RKO (cell line): ENCODE measurements at regions not wholly inside any gene's neighbourhood (a gene's known extent, or its start where the extent isn't known, plus 50 kb on each side); places are given as distances from the start of the nearest gene placed in this dataset.
A peak's percentile ranks its signal among the peaks of the same experiment; 100 is the strongest.

Experiments
- DNase-seq: peaks from one replicate; pipeline ENCODE4 v3.0.0-alpha.2; 2016; ENCODE audit warnings: low spot score

DNA sequence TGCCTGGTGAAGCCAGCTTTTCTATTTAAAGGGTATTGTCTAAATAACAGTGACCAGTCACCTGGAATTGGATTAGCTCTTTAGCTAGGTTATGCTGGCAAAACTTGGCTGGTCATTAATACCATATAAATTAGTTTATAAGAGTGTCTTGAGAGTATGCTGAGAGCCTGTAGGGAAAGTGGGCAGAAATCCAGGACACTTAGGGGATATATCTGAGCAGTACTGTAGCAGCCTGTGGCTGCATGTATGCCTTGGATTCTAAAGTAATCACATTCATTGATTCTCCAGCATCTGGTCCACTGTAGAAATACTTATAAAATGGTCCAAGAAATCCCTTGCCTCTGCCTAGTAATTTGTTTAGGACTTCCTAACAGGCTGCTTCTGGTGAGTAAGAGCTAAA lies 288.9 kb upstream of the DMAC1 start:
- no peak for DNase-seq

GRCh38 chr9:8085986-8086385 lies 286.4 kb upstream of the DMAC1 start:
- DNase-seq = no peak

DNA sequence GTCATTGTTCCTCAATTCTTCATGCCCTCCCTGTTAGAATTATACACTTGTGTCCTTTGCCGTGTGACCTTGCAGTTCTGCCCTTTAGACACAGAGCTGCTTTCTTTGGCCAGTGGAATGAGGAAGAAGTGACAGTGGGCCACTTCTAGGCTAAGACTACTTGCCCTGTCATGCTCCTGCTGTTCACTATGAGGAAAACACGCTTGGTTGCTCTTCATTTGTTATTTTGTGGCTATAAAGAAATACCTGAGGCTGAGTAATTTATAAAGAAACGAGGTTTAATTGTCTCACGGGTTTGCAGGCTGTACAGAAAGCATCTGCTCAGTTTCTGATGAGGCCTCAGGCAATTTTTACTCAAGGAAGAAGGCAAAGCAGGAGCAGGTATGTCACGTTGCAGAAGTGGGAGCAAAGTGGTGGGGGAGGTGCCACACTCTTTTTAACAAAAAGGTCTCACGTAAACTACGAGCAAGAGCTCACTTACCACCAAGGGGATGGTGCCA lies 279.1 kb upstream of the DMAC1 start:
- no peak for DNase-seq

DNA sequence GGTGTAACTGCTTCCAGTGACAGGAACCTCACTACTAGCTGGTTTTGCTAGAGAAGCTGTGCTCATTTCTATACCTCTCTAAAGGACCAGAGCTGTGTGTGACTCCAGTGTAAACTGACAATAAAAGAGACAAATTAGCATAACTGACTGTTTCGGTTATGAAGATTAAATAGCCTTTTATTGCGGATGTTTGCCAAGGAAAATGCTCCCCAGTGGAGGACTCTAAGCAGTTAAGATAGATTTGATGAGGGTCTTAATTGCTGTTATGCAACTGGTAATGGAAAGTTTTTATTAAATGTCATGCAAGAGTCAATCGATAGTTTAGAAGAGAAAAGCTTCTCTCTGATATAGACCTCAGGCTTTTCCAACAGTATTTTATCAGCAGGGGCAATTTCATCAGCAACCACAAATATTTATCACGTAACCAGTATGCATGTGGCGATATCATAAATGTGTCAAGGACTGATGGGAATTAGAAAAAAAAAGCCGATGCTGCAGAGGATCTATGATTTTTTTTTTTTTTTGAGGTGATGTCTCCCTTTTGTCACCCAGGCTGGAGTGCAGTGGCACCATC lies 275.2 kb upstream of the DMAC1 start:
- DNase-seq = no peak

- no peak for DNase-seq
These were observed 271.8 kb upstream of the DMAC1 start for GRCh38 chr9:8071445-8071798.

GRCh38 chr9:8070779-8071444 lies 271.3 kb upstream of the DMAC1 start:
- DNase-seq = no peak

DNA sequence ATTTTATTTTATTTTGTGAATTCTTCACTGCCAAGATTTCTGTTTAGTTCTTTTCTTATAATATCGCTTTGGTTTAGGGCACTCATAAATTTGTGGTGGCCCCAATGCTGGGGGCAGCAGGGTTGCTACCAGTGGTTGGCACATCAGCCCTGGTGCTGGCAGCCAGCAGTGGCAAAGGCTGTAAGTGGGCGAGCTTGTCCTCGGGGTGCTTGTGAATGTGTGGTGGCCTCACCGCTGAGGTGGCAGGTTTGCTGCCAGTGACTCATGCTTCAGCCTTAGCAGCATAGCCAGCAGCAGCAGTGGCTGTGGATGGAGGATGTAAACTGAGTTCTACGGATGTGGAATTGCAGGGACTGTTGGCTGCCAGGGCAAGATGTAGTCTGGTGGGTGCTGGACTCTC lies 262.9 kb upstream of the DMAC1 start:
- DNase-seq = peak; percentile 15

GRCh38 chr9:8053501-8053900 lies 253.9 kb upstream of the DMAC1 start:
- no peak for DNase-seq

DNA sequence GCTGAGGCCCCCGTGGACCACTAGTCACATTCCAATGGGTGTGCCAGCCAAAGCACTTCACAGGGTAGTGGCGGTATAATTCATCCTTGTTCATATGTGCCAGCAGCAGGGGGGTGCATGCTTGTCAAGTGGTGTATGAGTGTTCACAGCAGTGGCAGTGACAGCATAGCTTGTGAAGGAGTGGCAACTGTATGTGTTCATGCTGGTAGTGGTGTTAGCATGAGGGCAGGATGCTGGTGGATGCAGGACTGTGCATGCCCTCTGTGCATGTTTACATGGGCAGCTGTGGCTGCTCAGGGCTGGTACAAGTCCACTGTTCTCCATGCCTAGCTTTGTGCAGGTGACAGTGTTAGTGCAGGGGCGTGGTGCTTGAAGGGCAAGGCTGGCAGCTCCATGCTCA lies 253.4 kb upstream of the DMAC1 start:
- DNase-seq = no peak

- no peak for DNase-seq
These were observed 238.2 kb upstream of the DMAC1 start for GRCh38 chr9:8037745-8038144.

DNA sequence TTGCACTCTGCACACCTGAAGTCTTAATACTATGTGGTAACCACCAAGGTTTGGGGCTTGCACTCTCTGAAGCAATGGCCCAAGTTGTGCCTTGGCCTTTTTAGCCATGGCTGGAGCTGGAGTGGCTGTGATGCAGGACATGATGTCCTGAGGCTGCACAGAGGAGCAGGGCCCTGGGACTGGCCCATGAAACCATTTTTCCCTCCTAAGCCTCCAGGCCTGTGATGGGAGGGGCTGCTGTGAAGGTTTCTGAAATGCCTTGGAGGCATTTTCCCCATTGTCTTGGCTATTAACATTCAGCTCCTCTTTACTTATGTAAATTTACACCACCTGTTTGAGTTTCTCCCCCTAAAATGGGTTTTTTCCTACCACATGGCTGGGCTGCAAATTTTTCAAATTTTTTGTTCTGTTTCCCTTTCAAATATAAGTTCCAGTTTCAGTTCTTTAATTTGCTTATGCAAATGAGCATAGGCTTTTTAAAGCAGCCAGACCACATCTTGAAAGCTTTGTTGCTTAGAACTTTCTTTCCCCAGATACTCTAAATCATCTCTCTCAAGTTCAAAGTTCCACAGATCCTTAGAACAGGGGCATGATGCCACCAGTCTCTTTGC lies 237.4 kb upstream of the DMAC1 start:
- no peak for DNase-seq

DNA sequence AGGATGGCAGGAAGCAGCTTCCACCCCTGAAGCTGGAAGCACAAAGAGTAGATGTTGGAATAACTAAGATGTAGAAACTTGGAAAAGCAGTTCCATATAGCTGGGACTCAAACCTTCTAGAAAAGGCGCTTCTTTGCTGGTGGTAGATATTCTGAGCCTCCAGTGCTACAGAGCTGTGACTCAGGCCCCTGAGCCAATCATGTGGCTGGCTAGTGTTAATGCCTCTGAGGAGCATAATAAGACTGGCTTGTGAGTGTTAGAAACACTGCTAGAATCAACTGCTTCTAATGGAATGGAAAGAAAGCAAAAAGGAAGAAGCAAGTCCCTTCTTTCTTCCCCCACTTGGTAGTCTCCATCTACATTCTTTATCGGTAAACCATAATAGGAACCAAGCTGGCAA lies 234.2 kb upstream of the DMAC1 start:
- DNase-seq = no peak

- peak; percentile 51 for DNase-seq
These were observed 230.5 kb upstream of the DMAC1 start for GRCh38 chr9:8030095-8030494.

GRCh38 chr9:8027351-8027750 lies 227.8 kb upstream of the DMAC1 start:
- DNase-seq = no peak

DNA sequence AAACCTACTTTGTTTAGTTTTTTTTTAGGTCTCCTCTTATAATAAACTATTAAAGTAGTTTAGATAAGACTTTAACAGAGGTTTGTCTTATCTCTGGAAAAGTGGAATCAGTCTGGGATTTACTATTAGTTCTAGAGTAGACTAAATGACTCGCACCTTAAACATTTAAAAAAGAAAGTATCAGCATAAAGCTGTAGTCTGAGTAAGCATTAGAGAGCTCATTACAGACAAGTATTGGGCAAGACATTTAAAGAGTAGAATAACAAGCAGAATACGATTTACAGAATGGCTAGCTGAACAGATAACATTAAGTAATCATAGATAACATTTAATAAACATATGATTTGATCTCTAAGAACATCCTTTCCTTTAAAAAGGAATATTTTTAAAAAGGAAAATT lies 226.0 kb upstream of the DMAC1 start:
- no peak for DNase-seq

DNA sequence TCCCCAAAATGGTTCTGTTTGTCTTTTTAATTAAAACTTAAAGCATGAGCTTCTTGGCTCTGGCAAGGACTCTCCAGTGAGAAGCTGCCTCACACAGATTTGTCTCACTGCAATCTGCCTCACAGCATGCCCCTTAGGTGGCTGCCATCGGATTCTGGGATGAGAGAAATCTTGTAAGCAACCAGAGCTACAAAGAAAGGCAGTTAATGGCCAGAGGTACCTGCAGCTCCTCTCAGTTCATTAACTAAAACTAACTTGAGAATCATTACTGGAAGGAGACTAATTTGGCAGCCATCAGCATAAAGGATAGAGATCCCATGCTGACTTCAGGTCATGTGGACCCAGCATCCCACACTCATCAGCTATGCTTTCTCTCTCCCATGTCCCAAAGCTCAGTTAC lies 220.6 kb upstream of the DMAC1 start:
- no peak for DNase-seq

DNA sequence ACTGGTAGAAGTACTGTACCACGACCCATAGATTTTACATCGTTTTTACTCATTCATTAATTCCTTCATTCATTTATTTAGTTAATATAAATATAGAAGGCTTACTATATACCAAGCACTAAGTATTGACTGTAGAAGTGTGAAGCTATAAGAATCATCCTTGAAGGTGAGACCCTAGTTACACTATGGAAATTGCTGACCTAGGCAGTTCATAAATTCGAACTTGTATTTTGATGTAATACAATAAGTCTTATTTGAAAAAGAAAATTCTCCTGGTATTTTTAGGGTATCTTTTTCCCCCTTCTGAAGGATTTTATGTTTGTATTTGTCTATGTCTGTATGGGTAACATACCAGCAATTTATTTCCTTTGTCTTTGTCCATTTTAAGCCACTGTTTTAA lies 220.1 kb upstream of the DMAC1 start:
- DNase-seq = no peak

GRCh38 chr9:8014997-8015682 lies 215.6 kb upstream of the DMAC1 start:
- DNase-seq = no peak

DNA sequence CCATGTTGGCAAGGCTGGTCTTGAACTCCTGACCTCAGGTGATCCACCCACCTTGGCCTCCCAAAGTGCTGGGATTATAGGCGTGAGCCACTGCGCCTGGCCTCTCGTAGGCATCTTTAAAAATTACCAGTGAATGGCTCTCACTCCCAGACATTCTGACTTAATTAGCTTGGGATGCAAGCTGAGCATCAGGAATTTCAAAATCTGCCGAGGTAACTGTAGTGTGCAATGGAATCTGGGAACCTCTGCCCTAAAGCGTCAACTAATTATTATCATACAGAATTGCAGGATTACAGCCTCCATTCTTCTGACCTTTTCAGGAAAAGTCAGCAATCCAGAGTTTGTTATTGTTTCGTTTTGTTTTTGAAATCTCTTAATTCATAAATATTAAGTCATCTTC lies 213.4 kb upstream of the DMAC1 start:
- DNase-seq = no peak

GRCh38 chr9:8011974-8012373 lies 212.4 kb upstream of the DMAC1 start:
- no peak for DNase-seq

- no peak for DNase-seq
These were observed 197.0 kb upstream of the DMAC1 start for GRCh38 chr9:7996558-7996957.

DNA sequence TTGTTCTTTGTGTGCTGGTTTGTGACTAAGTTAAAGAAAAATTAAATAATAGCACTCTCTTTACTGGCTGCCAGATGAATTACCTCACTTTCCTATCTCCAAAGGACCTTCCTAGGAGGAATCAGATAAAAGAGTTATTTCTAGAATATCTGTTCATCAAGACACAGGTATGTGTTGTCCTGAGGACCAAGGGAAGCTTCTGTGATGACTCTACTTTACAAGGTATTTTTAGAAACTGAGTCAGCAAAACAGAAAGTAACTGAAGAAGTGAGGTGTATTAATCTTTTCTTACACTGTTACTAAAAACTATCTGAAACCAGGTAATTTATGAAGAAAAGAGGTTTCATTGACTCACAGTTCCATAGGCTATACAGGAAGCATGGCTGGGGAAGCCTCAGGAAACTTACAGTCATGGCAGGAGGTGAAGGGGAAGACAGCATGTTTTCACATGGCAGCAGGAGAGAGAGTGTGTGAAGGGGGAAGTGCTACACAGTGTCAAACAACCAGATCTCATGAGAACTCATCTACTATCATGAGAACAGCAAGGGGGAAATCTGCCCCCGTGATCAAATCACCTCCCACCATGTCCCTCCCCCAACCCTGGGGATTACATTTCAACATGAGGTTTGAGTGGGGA lies 189.2 kb upstream of the DMAC1 start:
- DNase-seq = no peak

- no peak for DNase-seq
These were observed 185.1 kb upstream of the DMAC1 start for GRCh38 chr9:7984692-7985091.
